HCT116 (cell line): ENCODE measurements at regions not wholly inside any gene's neighbourhood (a gene's known extent, or its start where the extent isn't known, plus 50 kb on each side); places are given as distances from the start of the nearest gene placed in this dataset.

ENCODE experiments used
- ATAC-seq: fragments of 200-7000 bp; cut with Tn5 transposase; 2 replicates; pipeline ENCODE4 v1.9.1; 2020; ENCODE audit warnings: mild to moderate bottlenecking, moderate library complexity
- BruUV-seq: library from RNA; stranded (reverse); fragments of 400-500 nt; replicated peaks from 2 replicates; lab custom pipeline; 2021; lab: Mats Ljungman, UMichigan
- CTCF ChIA-PET: fragments of 300-600 bp; sonication (Branson Sonifier 250); formaldehyde crosslinking; loops from one replicate; lab custom pipeline; 2021; ENCODE audit warnings: antibody characterized with exemption; lab: Charles Lee
- POLR2A ChIA-PET: fragments of 300-600, 350-600 bp; sonication (Branson Sonifier 250); formaldehyde crosslinking; loops from one replicate; lab custom pipeline; 2021; ENCODE audit warnings: antibody characterized with exemption; lab: Charles Lee
- RAD21 ChIA-PET, 2 experiments: fragments of 300-600 bp; sonication (Branson Sonifier 250); formaldehyde crosslinking; loops; one replicate each; lab custom pipeline; 2023; ENCODE audit warnings: low total read pairs in 2 of 2; ENCODE audit not compliant: uncharacterized antibody in 2 of 2, unreplicated experiment in 2 of 2, low non-redundant PET in 1 of 2; lab: Charles Lee
- DNase-seq: peaks from one replicate; pipeline ENCODE4 v3.0.0-alpha.2; 2010; ENCODE audit warnings: low read depth, low spot score
- H2AFZ ChIP-seq: fragments of 200-600 bp; shearing (Covaris generic), sonication (generic); 2 replicates; pipeline ENCODE4 v1.6.1; 2017; ENCODE audit warnings: low read depth, mixed run types, mixed read lengths, antibody characterized with exemption, low read length; ENCODE audit not compliant: poor library complexity, severe bottlenecking
- H3K27ac ChIP-seq: 2 replicates; pipeline ENCODE4 v1.5.1; 2012; ENCODE audit warnings: low read depth, low read length
- H3K27me3 ChIP-seq: fragments of 200-600 bp; sonication (generic); 2 replicates; pipeline ENCODE4 v1.6.1; 2016; ENCODE audit warnings: mixed run types, low read length, mixed read lengths; ENCODE audit not compliant: insufficient read depth
- H3K36me3 ChIP-seq, 2 experiments: fragments of 200-500 bp in 1 of 2; fragments of 200-600 bp in 1 of 2; sonication (Bioruptor generic) in 1 of 2; sonication (generic) in 1 of 2; 2 replicates each; pipeline versions ENCODE4 v1.5.1 to v1.6.1; 2014 to 2016; ENCODE audit warnings: low read length in 2 of 2, inconsistent platforms in 1 of 2, mixed read lengths in 1 of 2, mixed run types in 1 of 2; ENCODE audit not compliant: insufficient read depth in 2 of 2, control insufficient read depth in 1 of 2
- H3K4me1 ChIP-seq, 2 experiments: fragments of 200-600 bp in 1 of 2; sonication (generic) in 1 of 2; 2 replicates each; pipeline versions ENCODE4 v1.5.1 to v1.6.1; 2012 to 2017; ENCODE audit warnings: low read length in 2 of 2, inconsistent platforms in 1 of 2, mild to moderate bottlenecking in 1 of 2, mixed read lengths in 1 of 2, mixed run types in 1 of 2, moderate library complexity in 1 of 2; ENCODE audit not compliant: insufficient read depth in 2 of 2, control insufficient read depth in 1 of 2
- H3K4me2 ChIP-seq: fragments of 200-600 bp; sonication (generic); 2 replicates; pipeline ENCODE4 v1.6.1; 2017; ENCODE audit warnings: mixed run types, low read length, mixed read lengths
- H3K4me3 ChIP-seq, 2 experiments: fragments of 200-600 bp in 1 of 2; sonication (generic) in 1 of 2; replicated peaks in 1 of 2; 2 replicates each; pipeline ENCODE4 v1.5.1; 2011 to 2016; ENCODE audit warnings: low read length in 2 of 2, control low read depth in 1 of 2, low read depth in 1 of 2, mild to moderate bottlenecking in 1 of 2, mixed read lengths in 1 of 2, mixed run types in 1 of 2
- H3K79me2 ChIP-seq: fragments of 200-600 bp; sonication (generic); 2 replicates; pipeline ENCODE4 v1.6.1; 2017; ENCODE audit warnings: mild to moderate bottlenecking, mixed run types, low read length, moderate library complexity, mixed read lengths; ENCODE audit not compliant: insufficient read depth
- H3K9ac ChIP-seq: fragments of 200-600 bp; sonication (generic); 2 replicates; pipeline ENCODE4 v1.6.1; 2016; ENCODE audit warnings: low read length, mixed read lengths
- H3K9me2 ChIP-seq: fragments of 200-600 bp; sonication (generic), shearing (Covaris generic); 2 replicates; pipeline ENCODE4 v1.6.1; 2017; ENCODE audit warnings: mixed run types, mild to moderate bottlenecking, moderate library complexity; ENCODE audit not compliant: insufficient read depth
- H3K9me3 ChIP-seq, 2 experiments: fragments of 200-500 bp in 1 of 2; fragments of 200-600 bp in 1 of 2; sonication (Bioruptor generic) in 1 of 2; sonication (generic) in 1 of 2; 2 replicates each; pipeline ENCODE4 v1.6.1; 2014 to 2017; ENCODE audit warnings: low read length in 2 of 2, mixed read lengths in 2 of 2, inconsistent platforms in 1 of 2, low read depth in 1 of 2, mild to moderate bottlenecking in 1 of 2, mixed run types in 1 of 2, moderate library complexity in 1 of 2; ENCODE audit not compliant: control insufficient read depth in 1 of 2, insufficient read depth in 1 of 2
- H4K20me1 ChIP-seq: fragments of 200-600 bp; sonication (generic), shearing (Covaris generic); 2 replicates; pipeline ENCODE4 v1.6.1; 2017; ENCODE audit warnings: mixed run types, mild to moderate bottlenecking, moderate library complexity; ENCODE audit not compliant: insufficient read depth
- ATF3 ChIP-seq: IDR thresholded peaks from 2 replicates; pipeline ENCODE4 v1.6.1; 2012
- EGR1 ChIP-seq: IDR thresholded peaks from 2 replicates; pipeline ENCODE4 v1.6.1; 2012; ENCODE audit warnings: low read depth
- FOSL1 ChIP-seq: IDR thresholded peaks from 2 replicates; pipeline ENCODE4 v1.6.1; 2012; ENCODE audit warnings: low read depth
- REST ChIP-seq: IDR thresholded peaks from 2 replicates; pipeline ENCODE4 v1.6.1; 2012; ENCODE audit warnings: low read depth
- SIN3A ChIP-seq: IDR thresholded peaks from 2 replicates; pipeline ENCODE4 v1.6.1; 2012; ENCODE audit warnings: low read depth
- SP1 ChIP-seq: IDR thresholded peaks from 2 replicates; pipeline ENCODE4 v1.6.1; 2012; ENCODE audit warnings: low read depth
- SRF ChIP-seq: IDR thresholded peaks from 2 replicates; pipeline ENCODE4 v1.6.1; 2012; ENCODE audit warnings: low read depth
- YY1 ChIP-seq: IDR thresholded peaks from 2 replicates; pipeline ENCODE4 v1.6.1; 2011; ENCODE audit warnings: low read length, low read depth, moderate library complexity, mild to moderate bottlenecking; ENCODE audit not compliant: insufficient replicate concordance; ENCODE audit errors: extremely low read depth
- ZBTB33 ChIP-seq: IDR thresholded peaks from 2 replicates; pipeline ENCODE4 v1.6.1; 2011; ENCODE audit warnings: mild to moderate bottlenecking, low read length, moderate library complexity; ENCODE audit not compliant: insufficient replicate concordance; ENCODE audit errors: extremely low read depth
- ZNF274 ChIP-seq: fragments of 200-500 bp; sonication (Bioruptor generic); IDR thresholded peaks from 2 replicates; pipeline ENCODE4 v1.6.1; 2014; ENCODE audit warnings: mild to moderate bottlenecking, low read depth, low read length, inconsistent platforms
- intact Hi-C: fragments of 100-400 bp; cut with micrococcal nuclease; formaldehyde crosslinking; loops from 2 replicates; pipeline ENCODE4 v1.10.0; 2022

GRCh38 chr16:75908331-75909117 is 182.2 kb upstream of the CPHXL start:
- no TSS peak for BruUV-seq
- no peak overlapping the region for H3K27ac ChIP-seq
- ATAC-seq, result no peak
- H3K4me3 ChIP-seq, result no peak overlapping the region
- no peak overlapping the region for H3K9ac ChIP-seq
- H3K9me2 ChIP-seq, result no peaks in the 10 kb centered on the region
- RAD21 ChIA-PET, result no interaction called here
- POLR2A ChIA-PET, result no interaction called here
- no peak for TF ChIP-seq YY1
- no peak for TF ChIP-seq SP1
- TF ChIP-seq ATF3, result no peak
- no peak for TF ChIP-seq FOSL1
- TF ChIP-seq EGR1, result no peak
- DNase-seq, result no peak
- H3K36me3 ChIP-seq, result no peaks in the 10 kb centered on the region
- no peaks in the 10 kb centered on the region for H4K20me1 ChIP-seq
- CTCF ChIA-PET, result no interaction called here
- no peak overlapping the region for H2AFZ ChIP-seq
- no peak overlapping the region for H3K4me2 ChIP-seq
- no peaks in the 10 kb centered on the region for H3K79me2 ChIP-seq
- H3K4me1 ChIP-seq, result no peaks in the 10 kb centered on the region
- H3K27me3 ChIP-seq, result no peaks in the 10 kb centered on the region; the same call in 1 of the 2 replicates
- intact Hi-C loops, result no loop called here
- no peaks in the 10 kb centered on the region for H3K9me3 ChIP-seq

GRCh38 chr16:75909746-75910145 is 183.5 kb upstream of the CPHXL start:
- Histone ChIP-seq H3K36me3 (no peaks in the 10 kb centered on the region), H3K79me2 (no peaks in the 10 kb centered on the region), H3K4me1 (no peaks in the 10 kb centered on the region), H3K9ac (no peak overlapping the region), H3K9me2 (no peaks in the 10 kb centered on the region), H2AFZ (no peak overlapping the region), H4K20me1 (no peaks in the 10 kb centered on the region), H3K27ac (no peak overlapping the region), H3K4me2 (no peak overlapping the region), H3K4me3 (no peak overlapping the region), H3K27me3 (no peaks in the 10 kb centered on the region; the same call in 1 of the 2 replicates), H3K9me3 (no peaks in the 10 kb centered on the region)
- no peak for TF ChIP-seq REST
- no peak for TF ChIP-seq SIN3A
- TF ChIP-seq SRF, result no peak
- no peak for TF ChIP-seq EGR1
- TF ChIP-seq FOSL1, result no peak
- no peak for TF ChIP-seq ZBTB33
- TF ChIP-seq ZNF274, result no peak
- DNase-seq, result no peak
- intact Hi-C loops, result no loop called here
- BruUV-seq, result no TSS peak
- CTCF ChIA-PET, result no interaction called here
- POLR2A ChIA-PET, result no interaction called here
- RAD21 ChIA-PET, result no interaction called here
- ATAC-seq, result no peak
